ENCODE measurements at regions not wholly inside any gene's neighbourhood (a gene's known extent, or its start where the extent isn't known, plus 50 kb on each side); places are given as distances from the start of the nearest gene placed in this dataset.
"Not testable (repeated sequence)": the region's sequence is repeated elsewhere in the genome, so short reads cannot be mapped to it uniquely, and the experiment has no call there.

DNA sequence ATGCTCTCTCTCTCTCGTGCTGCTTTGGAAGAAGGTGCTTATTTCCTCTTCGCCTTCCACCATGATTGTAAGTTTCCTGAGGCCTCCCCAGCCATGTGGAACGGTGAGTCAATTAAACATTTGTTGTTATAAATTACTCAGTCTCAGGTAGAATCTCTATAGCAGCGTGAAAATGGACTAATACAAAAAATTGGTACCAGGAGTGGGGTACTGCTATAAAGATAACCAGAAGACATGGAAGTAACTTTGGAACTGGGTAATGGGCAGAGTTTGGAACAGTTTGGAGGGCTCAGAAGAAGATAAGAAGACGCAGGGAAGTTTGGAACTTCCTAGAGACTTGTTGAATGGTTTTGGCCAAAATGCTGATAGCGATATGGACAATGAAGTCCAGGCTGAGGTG lies 175.6 kb upstream of the CLINT1 start:
- TF ChIP-seq, protein P1, sequence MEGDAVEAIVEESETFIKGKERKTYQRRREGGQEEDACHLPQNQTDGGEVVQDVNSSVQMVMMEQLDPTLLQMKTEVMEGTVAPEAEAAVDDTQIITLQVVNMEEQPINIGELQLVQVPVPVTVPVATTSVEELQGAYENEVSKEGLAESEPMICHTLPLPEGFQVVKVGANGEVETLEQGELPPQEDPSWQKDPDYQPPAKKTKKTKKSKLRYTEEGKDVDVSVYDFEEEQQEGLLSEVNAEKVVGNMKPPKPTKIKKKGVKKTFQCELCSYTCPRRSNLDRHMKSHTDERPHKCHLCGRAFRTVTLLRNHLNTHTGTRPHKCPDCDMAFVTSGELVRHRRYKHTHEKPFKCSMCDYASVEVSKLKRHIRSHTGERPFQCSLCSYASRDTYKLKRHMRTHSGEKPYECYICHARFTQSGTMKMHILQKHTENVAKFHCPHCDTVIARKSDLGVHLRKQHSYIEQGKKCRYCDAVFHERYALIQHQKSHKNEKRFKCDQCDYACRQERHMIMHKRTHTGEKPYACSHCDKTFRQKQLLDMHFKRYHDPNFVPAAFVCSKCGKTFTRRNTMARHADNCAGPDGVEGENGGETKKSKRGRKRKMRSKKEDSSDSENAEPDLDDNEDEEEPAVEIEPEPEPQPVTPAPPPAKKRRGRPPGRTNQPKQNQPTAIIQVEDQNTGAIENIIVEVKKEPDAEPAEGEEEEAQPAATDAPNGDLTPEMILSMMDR (IDR thresholded peaks at IDR 0.05; ENCODE audit: borderline replicate concordance, extremely low read depth, low read length, poor library complexity, severe bottlenecking), result not testable (repeated sequence)
- not testable (repeated sequence) for TF ChIP-seq EZH2 (IDR thresholded peaks at IDR 0.05; ENCODE audit: borderline replicate concordance, low read depth, low read length, severe bottlenecking)
